Astrocyte of the spinal cord (primary cell): ENCODE measurements at regions not wholly inside any gene's neighbourhood (a gene's known extent, or its start where the extent isn't known, plus 50 kb on each side); places are given as distances from the start of the nearest gene placed in this dataset.

ENCODE experiments used
- DNase-seq: peaks from one replicate; pipeline ENCODE4 v3.0.0; 2011; ENCODE audit warnings: low read depth, low spot score
- H3K4me3 ChIP-seq: 2 replicates; pipeline ENCODE4 v1.5.1; 2011; ENCODE audit warnings: low read depth, mild to moderate bottlenecking, low read length, moderate library complexity
- in situ Hi-C: cut with HindIII; loops from 2 replicates; pipeline ENCODE4 v1.10.0; 2017; ENCODE audit warnings: low sequenced_read_pairs
- TF ChIP-seq, protein P1 (sequence below): IDR thresholded peaks from 2 replicates; pipeline ENCODE4 v1.5.1; 2012; ENCODE audit warnings: low read depth, mild to moderate bottlenecking, low read length, inconsistent platforms

DNA sequence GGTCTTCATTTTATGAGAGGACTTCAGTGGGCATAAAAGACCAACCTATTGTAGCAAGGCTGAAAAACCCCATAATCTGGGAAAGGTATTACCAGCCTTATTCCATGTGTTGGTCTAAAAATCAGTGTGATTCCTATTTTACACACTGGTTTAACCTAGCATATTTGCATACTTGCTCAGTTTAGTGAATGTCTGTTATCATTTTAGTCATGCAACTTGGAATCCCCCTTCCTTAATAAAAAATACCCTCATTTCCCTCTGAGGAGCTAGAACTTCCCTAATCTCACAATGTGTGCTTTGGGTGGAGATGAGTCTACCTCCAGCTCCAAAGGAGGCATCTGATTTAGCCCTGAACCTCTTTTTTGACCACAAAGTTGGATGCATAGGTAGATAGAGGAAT lies 312.8 kb upstream of the SORCS1 start:
- TF ChIP-seq, protein P1, sequence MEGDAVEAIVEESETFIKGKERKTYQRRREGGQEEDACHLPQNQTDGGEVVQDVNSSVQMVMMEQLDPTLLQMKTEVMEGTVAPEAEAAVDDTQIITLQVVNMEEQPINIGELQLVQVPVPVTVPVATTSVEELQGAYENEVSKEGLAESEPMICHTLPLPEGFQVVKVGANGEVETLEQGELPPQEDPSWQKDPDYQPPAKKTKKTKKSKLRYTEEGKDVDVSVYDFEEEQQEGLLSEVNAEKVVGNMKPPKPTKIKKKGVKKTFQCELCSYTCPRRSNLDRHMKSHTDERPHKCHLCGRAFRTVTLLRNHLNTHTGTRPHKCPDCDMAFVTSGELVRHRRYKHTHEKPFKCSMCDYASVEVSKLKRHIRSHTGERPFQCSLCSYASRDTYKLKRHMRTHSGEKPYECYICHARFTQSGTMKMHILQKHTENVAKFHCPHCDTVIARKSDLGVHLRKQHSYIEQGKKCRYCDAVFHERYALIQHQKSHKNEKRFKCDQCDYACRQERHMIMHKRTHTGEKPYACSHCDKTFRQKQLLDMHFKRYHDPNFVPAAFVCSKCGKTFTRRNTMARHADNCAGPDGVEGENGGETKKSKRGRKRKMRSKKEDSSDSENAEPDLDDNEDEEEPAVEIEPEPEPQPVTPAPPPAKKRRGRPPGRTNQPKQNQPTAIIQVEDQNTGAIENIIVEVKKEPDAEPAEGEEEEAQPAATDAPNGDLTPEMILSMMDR: no peak
- in situ Hi-C loops: no loop called here
- H3K4me3 ChIP-seq: no peak overlapping the region
- no peak for DNase-seq

DNA sequence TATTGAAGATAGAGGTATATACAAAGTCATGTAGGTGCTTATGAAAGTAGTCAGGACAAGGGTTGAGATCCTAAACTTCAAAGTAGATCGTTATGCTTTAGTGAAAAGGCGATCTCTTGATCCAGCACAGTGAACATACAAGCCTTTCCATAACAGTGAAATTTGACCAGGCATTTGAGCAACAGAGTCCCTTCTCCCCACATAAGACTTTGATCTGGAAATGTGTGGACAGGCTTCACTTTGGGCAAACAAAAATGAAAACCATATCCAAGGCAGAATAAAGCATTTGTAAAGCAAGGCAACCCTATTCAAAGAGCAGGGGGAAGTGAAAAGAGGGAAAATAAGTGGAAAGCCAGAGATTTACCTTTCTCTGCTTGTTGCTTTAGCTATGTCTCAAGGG lies 311.9 kb upstream of the SORCS1 start:
- in situ Hi-C loops: no loop called here
- H3K4me3 ChIP-seq: no peak overlapping the region
- DNase-seq: no peak
- TF ChIP-seq, protein P1: no peak

DNA sequence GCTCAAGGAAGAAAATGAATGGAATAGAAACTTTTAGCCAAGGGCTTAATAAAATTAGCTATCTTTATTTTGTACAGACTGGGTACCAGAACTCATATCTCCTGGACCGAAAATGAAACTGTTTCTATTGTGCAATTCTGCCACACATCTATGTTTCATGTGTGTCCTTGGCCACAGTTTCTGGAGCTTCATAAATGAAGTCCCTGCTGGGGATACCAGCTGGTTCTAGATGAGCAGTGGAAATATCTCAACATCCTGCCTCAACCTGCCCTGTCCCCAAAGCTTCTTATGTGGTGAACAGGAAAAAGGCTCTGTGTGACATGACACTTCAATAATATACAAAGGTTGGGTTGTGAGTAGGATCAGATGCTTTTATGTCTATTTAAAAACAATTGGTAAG lies 310.1 kb upstream of the SORCS1 start:
- in situ Hi-C loops: no loop called here

DNA sequence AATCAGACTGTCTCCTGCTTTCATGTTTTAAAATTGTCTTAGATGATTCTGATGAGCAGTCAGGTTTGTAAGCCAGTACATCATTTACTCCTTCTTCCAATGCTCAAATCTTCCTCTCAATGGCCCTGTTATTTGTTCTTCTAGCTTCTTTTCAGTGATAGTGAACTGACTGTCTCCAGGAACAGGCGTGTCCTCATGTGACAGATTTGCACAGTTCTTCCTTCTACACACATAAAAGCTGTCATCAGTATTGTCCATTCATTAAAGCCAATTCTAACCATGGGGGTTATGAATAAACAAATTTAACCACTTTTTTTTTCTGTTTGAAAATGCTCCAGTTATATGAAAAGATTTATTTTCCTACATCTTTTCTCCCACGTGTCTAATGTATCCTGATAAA lies 308.7 kb upstream of the SORCS1 start:
- in situ Hi-C loops: no loop called here
- TF ChIP-seq, protein P1: no peak
- no peak for DNase-seq
- H3K4me3 ChIP-seq: no peak overlapping the region

More for the DNA sequence above, 310.1 kb upstream of the SORCS1 start:
- TF ChIP-seq, protein P1: no peak
- DNase-seq: no peak
- H3K4me3 ChIP-seq: no peak overlapping the region

DNA sequence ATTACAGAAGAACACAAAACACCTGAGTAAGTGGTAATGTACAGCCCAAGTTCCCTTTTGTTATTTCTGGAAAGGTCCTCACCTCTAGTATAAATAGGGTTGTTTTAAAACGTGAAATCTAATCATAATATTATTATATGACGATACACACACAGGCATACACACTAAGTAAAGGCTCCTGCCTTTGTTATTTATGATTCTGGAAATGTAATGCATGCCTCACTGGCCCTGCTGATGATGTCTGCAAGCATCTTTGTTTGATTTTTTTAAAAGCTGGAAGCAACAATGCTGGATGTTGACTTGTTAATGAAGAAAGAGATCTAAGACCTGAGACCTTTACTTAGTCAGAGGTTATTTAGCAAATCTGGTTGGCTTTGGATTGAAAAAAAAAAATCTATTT lies 307.4 kb upstream of the SORCS1 start:
- no peak for DNase-seq
- TF ChIP-seq, protein P1: no peak
- in situ Hi-C loops: no loop called here
- no peak overlapping the region for H3K4me3 ChIP-seq

DNA sequence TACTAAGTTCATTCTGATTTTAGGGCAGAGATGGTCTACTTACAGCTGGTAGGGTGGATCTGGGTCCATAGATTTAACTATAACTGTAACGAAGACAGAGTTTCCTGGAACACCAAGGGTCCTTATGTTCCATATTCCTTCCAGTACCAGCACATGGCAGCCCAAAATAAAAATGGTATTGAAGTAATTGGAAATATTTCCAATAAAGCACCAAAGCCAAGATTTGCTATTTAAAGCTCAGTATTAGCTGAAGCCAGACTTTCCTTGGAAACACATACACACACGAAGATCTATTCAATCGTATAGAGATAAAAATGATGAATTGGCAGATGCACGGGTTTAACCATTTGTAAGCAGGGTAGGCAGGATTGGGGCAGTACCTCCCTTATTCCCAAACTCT lies 289.1 kb upstream of the SORCS1 start:
- TF ChIP-seq, protein P1: no peak
- DNase-seq: no peak
- in situ Hi-C loops: no loop called here
- no peak overlapping the region for H3K4me3 ChIP-seq

DNA sequence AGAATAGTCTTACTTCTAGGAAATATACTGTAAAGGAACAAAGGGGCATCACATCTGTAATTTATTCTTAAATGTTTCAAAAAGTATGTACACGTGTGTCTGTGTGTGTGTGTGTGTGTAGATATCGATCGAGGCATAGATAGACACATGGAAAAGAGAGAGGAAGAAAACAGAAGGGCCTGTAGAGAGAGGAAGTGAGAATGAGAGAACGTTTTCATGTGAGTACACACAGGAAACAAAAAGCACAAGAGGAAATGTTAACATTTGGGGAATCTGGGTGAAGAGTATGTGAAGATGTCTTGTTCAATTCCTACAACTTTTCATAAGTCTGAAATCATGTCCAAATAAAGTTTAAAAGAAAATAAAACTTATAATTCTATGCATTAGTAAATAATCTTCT lies 286.5 kb upstream of the SORCS1 start:
- H3K4me3 ChIP-seq: no peak overlapping the region
- TF ChIP-seq, protein P1: no peak
- in situ Hi-C loops: no loop called here
- no peak for DNase-seq
